ENCODE measurements at regions not wholly inside any gene's neighbourhood (a gene's known extent, or its start where the extent isn't known, plus 50 kb on each side); places are given as distances from the start of the nearest gene placed in this dataset.

GRCh38 chr1:218207194-218207593 lies 77.9 kb upstream of the RRP15 start:
- no peak for TF ChIP-seq EZH2 (IDR thresholded peaks at IDR 0.05)
- no peak for TF ChIP-seq POLR2AphosphoS5 (IDR thresholded peaks at IDR 0.05; ENCODE audit: borderline replicate concordance, low read depth, low read length)
- TF ChIP-seq FOXP2 (optimal IDR thresholded peaks at IDR 0.05; ENCODE audit: control extremely low read depth, extremely low read length, insufficient read depth), result no peak

Measured in SK-N-MC (cell line).